ENCODE measurements at regions not wholly inside any gene's neighbourhood (a gene's known extent, or its start where the extent isn't known, plus 50 kb on each side); places are given as distances from the start of the nearest gene placed in this dataset.

DNA sequence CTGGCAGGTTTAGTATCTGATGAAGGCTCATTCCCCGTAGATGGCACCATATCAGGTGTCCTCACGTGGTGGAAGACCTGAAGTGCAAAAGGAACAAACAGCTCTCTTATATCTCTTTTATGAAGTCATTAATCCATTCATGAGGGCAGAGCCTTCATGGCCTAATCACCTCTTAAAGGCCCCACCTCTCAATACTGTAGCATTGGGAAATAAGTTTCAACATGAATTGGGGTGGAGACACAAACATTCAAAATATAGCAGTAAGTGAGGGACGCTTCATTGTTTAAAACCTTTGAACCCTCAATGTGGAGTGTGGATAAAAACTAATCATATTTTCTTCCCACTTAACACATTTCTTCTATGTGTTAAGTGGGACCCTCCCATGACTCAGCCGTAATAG is 489.4 kb upstream of the WWC1 start:
- TF ChIP-seq RARB (CRISPR knock-in tag; IDR thresholded peaks at IDR 0.05), result no peak
- no peak for TF ChIP-seq ZNF565 (CRISPR knock-in tag; conservative IDR thresholded peaks at IDR 0.05; ENCODE audit: low read depth)
- no peak for TF ChIP-seq GLIS3 (CRISPR knock-in tag; IDR thresholded peaks at IDR 0.05)
- TF ChIP-seq, protein P1, sequence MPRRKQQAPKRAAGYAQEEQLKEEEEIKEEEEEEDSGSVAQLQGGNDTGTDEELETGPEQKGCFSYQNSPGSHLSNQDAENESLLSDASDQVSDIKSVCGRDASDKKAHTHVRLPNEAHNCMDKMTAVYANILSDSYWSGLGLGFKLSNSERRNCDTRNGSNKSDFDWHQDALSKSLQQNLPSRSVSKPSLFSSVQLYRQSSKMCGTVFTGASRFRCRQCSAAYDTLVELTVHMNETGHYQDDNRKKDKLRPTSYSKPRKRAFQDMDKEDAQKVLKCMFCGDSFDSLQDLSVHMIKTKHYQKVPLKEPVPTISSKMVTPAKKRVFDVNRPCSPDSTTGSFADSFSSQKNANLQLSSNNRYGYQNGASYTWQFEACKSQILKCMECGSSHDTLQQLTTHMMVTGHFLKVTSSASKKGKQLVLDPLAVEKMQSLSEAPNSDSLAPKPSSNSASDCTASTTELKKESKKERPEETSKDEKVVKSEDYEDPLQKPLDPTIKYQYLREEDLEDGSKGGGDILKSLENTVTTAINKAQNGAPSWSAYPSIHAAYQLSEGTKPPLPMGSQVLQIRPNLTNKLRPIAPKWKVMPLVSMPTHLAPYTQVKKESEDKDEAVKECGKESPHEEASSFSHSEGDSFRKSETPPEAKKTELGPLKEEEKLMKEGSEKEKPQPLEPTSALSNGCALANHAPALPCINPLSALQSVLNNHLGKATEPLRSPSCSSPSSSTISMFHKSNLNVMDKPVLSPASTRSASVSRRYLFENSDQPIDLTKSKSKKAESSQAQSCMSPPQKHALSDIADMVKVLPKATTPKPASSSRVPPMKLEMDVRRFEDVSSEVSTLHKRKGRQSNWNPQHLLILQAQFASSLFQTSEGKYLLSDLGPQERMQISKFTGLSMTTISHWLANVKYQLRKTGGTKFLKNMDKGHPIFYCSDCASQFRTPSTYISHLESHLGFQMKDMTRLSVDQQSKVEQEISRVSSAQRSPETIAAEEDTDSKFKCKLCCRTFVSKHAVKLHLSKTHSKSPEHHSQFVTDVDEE (CRISPR knock-in tag; IDR thresholded peaks at IDR 0.05), result no peak
- no peak for TF ChIP-seq ZFP3 (CRISPR knock-in tag; IDR thresholded peaks at IDR 0.05)
- TF ChIP-seq, protein P2, sequence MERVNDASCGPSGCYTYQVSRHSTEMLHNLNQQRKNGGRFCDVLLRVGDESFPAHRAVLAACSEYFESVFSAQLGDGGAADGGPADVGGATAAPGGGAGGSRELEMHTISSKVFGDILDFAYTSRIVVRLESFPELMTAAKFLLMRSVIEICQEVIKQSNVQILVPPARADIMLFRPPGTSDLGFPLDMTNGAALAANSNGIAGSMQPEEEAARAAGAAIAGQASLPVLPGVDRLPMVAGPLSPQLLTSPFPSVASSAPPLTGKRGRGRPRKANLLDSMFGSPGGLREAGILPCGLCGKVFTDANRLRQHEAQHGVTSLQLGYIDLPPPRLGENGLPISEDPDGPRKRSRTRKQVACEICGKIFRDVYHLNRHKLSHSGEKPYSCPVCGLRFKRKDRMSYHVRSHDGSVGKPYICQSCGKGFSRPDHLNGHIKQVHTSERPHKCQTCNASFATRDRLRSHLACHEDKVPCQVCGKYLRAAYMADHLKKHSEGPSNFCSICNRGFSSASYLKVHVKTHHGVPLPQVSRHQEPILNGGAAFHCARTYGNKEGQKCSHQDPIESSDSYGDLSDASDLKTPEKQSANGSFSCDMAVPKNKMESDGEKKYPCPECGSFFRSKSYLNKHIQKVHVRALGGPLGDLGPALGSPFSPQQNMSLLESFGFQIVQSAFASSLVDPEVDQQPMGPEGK (CRISPR knock-in tag; IDR thresholded peaks at IDR 0.05; ENCODE audit: borderline replicate concordance), result no peak
- TF ChIP-seq TOX (CRISPR knock-in tag; IDR thresholded peaks at IDR 0.05; ENCODE audit: borderline replicate concordance), result no peak
- TF ChIP-seq, protein P3, sequence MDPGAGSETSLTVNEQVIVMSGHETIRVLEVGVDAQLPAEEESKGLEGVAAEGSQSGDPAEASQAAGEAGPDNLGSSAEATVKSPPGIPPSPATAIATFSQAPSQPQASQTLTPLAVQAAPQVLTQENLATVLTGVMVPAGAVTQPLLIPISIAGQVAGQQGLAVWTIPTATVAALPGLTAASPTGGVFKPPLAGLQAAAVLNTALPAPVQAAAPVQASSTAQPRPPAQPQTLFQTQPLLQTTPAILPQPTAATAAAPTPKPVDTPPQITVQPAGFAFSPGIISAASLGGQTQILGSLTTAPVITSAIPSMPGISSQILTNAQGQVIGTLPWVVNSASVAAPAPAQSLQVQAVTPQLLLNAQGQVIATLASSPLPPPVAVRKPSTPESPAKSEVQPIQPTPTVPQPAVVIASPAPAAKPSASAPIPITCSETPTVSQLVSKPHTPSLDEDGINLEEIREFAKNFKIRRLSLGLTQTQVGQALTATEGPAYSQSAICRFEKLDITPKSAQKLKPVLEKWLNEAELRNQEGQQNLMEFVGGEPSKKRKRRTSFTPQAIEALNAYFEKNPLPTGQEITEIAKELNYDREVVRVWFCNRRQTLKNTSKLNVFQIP (CRISPR knock-in tag; IDR thresholded peaks at IDR 0.05; ENCODE audit: borderline replicate concordance, low read depth), result no peak
- TF ChIP-seq, protein P4, sequence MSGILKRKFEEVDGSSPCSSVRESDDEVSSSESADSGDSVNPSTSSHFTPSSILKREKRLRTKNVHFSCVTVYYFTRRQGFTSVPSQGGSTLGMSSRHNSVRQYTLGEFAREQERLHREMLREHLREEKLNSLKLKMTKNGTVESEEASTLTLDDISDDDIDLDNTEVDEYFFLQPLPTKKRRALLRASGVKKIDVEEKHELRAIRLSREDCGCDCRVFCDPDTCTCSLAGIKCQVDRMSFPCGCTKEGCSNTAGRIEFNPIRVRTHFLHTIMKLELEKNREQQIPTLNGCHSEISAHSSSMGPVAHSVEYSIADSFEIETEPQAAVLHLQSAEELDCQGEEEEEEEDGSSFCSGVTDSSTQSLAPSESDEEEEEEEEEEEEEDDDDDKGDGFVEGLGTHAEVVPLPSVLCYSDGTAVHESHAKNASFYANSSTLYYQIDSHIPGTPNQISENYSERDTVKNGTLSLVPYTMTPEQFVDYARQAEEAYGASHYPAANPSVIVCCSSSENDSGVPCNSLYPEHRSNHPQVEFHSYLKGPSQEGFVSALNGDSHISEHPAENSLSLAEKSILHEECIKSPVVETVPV (CRISPR knock-in tag; IDR thresholded peaks at IDR 0.05), result no peak

Data from SK-N-SH treated with all-trans-retinoic acid at 6 μM for 48 hours (cell line).